K562 (cell line): ENCODE measurements at regions not wholly inside any gene's neighbourhood (a gene's known extent, or its start where the extent isn't known, plus 50 kb on each side); places are given as distances from the start of the nearest gene placed in this dataset.

Experiments used
- ATAC-seq: fragments of 200-7000 bp; cut with Tn5 transposase; 3 replicates; pipeline ENCODE4 v1.9.1; 2020; ENCODE audit warnings: moderate library complexity
- BruUV-seq: library from RNA; stranded (reverse); fragments of 400-500 nt; replicated peaks from 2 replicates; lab custom pipeline; 2021; lab: Mats Ljungman, UMichigan
- CTCF ChIA-PET: fragments of 300-600 bp; formaldehyde crosslinking; extraction: SDS; loops from one replicate; lab custom pipeline; 2021; ENCODE audit warnings: low intra/inter-chr PET ratio; lab: Yijun Ruan, JAX
- POLR2A ChIA-PET: fragments of 300-600, 350-650 bp; sonication (Branson Sonifier 250); formaldehyde crosslinking; extraction: SDS; loops from one replicate; lab custom pipeline; 2021; ENCODE audit warnings: antibody characterized with exemption, inconsistent platforms; lab: Yijun Ruan, JAX
- DNase-seq, 4 experiments: peaks; one replicate each; pipeline versions ENCODE4 v3.0.0 to v3.0.0-alpha.2; 2011 to 2018; ENCODE audit warnings: low spot score in 3 of 4, mixed read lengths in 3 of 4; ENCODE audit errors: extremely low read depth in 1 of 4
- FAIRE-seq: peaks from 2 replicates; lab custom pipeline; 2011; peaks lifted over from hg19 to GRCh38; lab: Jason Lieb, UNC
- H2AFZ ChIP-seq: 2 replicates; pipeline ENCODE4 v1.6.0; 2011; ENCODE audit warnings: low read depth, low read length, control low read depth, inconsistent platforms
- H3K27ac ChIP-seq: fragments of 200-600 bp; 3 replicates; pipeline ENCODE4 v1.8.0; 2011; ENCODE audit warnings: low read depth, mild to moderate bottlenecking, control low read depth, inconsistent platforms, low read length, moderate library complexity, mixed read lengths; ENCODE audit errors: extremely low read depth
- H3K27me3 ChIP-seq, 2 experiments: fragments of 300-600 bp in 1 of 2; 2 replicates in 1 of 2; 3 replicates in 1 of 2; pipeline versions ENCODE4 v1.6.0 to v1.8.0; 2011; ENCODE audit warnings: inconsistent platforms in 2 of 2, low read length in 2 of 2, mild to moderate bottlenecking in 1 of 2, mixed read lengths in 1 of 2, moderate library complexity in 1 of 2; ENCODE audit not compliant: control insufficient read depth in 2 of 2, insufficient read depth in 2 of 2
- H3K36me3 ChIP-seq: fragments of 300-600 bp; 3 replicates; pipeline ENCODE4 v1.8.0; 2011; ENCODE audit warnings: mild to moderate bottlenecking, low read length, inconsistent platforms; ENCODE audit not compliant: control insufficient read depth, insufficient read depth
- H3K4me1 ChIP-seq, 2 experiments: fragments of 200-600 bp in 1 of 2; replicated peaks in 1 of 2; 2 replicates in 1 of 2; 3 replicates in 1 of 2; pipeline versions ENCODE4 v1.5.1 to v1.8.0; 2011; ENCODE audit warnings: inconsistent platforms in 2 of 2, low read length in 2 of 2, mild to moderate bottlenecking in 1 of 2, mixed read lengths in 1 of 2, moderate library complexity in 1 of 2; ENCODE audit not compliant: control insufficient read depth in 2 of 2, insufficient read depth in 2 of 2
- H3K4me2 ChIP-seq: 2 replicates; pipeline ENCODE4 v1.6.1; 2011; ENCODE audit warnings: low read length, control low read depth, inconsistent platforms, mixed read lengths; ENCODE audit not compliant: insufficient read depth
- H3K4me3 ChIP-seq: fragments of 200-600 bp; sonication (generic), shearing (Covaris generic); 2 replicates; pipeline ENCODE4 v1.5.1; 2016; ENCODE audit warnings: control low read depth, inconsistent platforms
- H3K79me2 ChIP-seq: fragments of 200-600 bp; 3 replicates; pipeline ENCODE4 v1.8.0; 2011; ENCODE audit warnings: low read length, inconsistent platforms; ENCODE audit not compliant: control insufficient read depth, insufficient read depth
- H3K9ac ChIP-seq, 2 experiments: 2 replicates each; pipeline versions ENCODE4 v1.6.0 to v1.6.1; 2011; ENCODE audit warnings: low read depth in 2 of 2, low read length in 2 of 2, control low read depth in 1 of 2, inconsistent platforms in 1 of 2, mild to moderate bottlenecking in 1 of 2, mixed read lengths in 1 of 2; ENCODE audit not compliant: insufficient read depth in 1 of 2
- H3K9me1 ChIP-seq: one replicate; pipeline ENCODE4 v1.6.0; 2011; ENCODE audit warnings: inconsistent platforms, mild to moderate bottlenecking, low read length, moderate library complexity; ENCODE audit not compliant: control insufficient read depth, insufficient read depth
- H3K9me3 ChIP-seq: replicated peaks from 2 replicates; pipeline ENCODE4 v1.5.1; 2011; ENCODE audit warnings: low read depth, low read length, inconsistent platforms; ENCODE audit not compliant: control insufficient read depth, insufficient read depth
- H4K20me1 ChIP-seq: replicated peaks from 2 replicates; pipeline ENCODE4 v1.6.1; 2011; ENCODE audit warnings: low read length, inconsistent platforms, mixed read lengths; ENCODE audit not compliant: control insufficient read depth, insufficient read depth
- BCOR ChIP-seq: fragments of 450-650 bp; IDR thresholded peaks from 2 replicates; pipeline ENCODE4 v1.6.1; 2016
- DEAF1 ChIP-seq: fragments of 450-650 bp; formaldehyde crosslinking; IDR thresholded peaks from 2 replicates; pipeline ENCODE4 v1.4.0; 2020; ENCODE audit warnings: mild to moderate bottlenecking, moderate library complexity
- HEY1 ChIP-seq: fragments of 250-450 bp; sonication (Bioruptor Pico); IDR thresholded peaks from 2 replicates; pipeline ENCODE4 v1.5.0; 2020; ENCODE audit warnings: mild to moderate bottlenecking, moderate library complexity, borderline replicate concordance
- HINFP ChIP-seq: fragments of 450-650 bp; conservative IDR thresholded peaks from 2 replicates; pipeline ENCODE4 v1.6.1; 2016; ENCODE audit warnings: missing genetic modification characterization, low read depth, mild to moderate bottlenecking, control low read depth, missing compliant biosample characterization
- MED1 ChIP-seq: sonication (generic); formaldehyde crosslinking; IDR thresholded peaks from 2 replicates; pipeline ENCODE4 v1.8.1; 2023; ENCODE audit warnings: missing genetic modification reagents, borderline replicate concordance
- NCOA2 ChIP-seq, 2 experiments: fragments of 450-650 bp; IDR thresholded peaks; 2 replicates each; pipeline ENCODE4 v1.6.1; 2018; ENCODE audit warnings: mild to moderate bottlenecking in 2 of 2, moderate library complexity in 1 of 2; ENCODE audit not compliant: partially characterized antibody in 2 of 2
- POLR3G ChIP-seq: IDR thresholded peaks from 2 replicates; pipeline ENCODE4 v1.6.1; 2011; ENCODE audit not compliant: insufficient read length, insufficient replicate concordance; ENCODE audit errors: extremely low read depth
- RBM22 ChIP-seq: fragments of 200-400 bp; formaldehyde crosslinking; IDR thresholded peaks from 2 replicates; pipeline ENCODE4 v1.6.1; 2018; ENCODE audit warnings: low read length, low read depth; ENCODE audit not compliant: poor library complexity, severe bottlenecking
- SAP30 ChIP-seq: fragments of 200-600 bp; sonication (generic); IDR thresholded peaks from 2 replicates; pipeline ENCODE4 v1.6.1; 2012; ENCODE audit warnings: borderline replicate concordance, low read depth, mild to moderate bottlenecking, moderate library complexity, low read length, control low read depth, inconsistent platforms; ENCODE audit not compliant: insufficient read depth, poor library complexity, severe bottlenecking
- TBL1XR1 ChIP-seq, 2 experiments: IDR thresholded peaks; 2 replicates each; pipeline ENCODE4 v1.6.1; 2012; ENCODE audit warnings: improper control_type of control experiment in 2 of 2, low read length in 2 of 2, mild to moderate bottlenecking in 1 of 2
- TFAP4 ChIP-seq: sonication (generic); formaldehyde crosslinking; IDR thresholded peaks from 2 replicates; pipeline ENCODE4 v1.8.0; 2022; ENCODE audit warnings: missing genetic modification reagents, mild to moderate bottlenecking, moderate library complexity, borderline replicate concordance
- TFE3 ChIP-seq: fragments of 450-650 bp; formaldehyde crosslinking; IDR thresholded peaks from 2 replicates; pipeline ENCODE4 v1.4.0; 2020; ENCODE audit warnings: mild to moderate bottlenecking, mixed read lengths
- THAP7 ChIP-seq: fragments of 250-450 bp; sonication (Bioruptor Pico); IDR thresholded peaks from 2 replicates; pipeline ENCODE4 v1.5.0; 2021
- ZNF121 ChIP-seq: sonication (generic); formaldehyde crosslinking; conservative IDR thresholded peaks from 2 replicates; pipeline ENCODE4 v1.8.0; 2022; ENCODE audit warnings: missing genetic modification reagents
- ZNF175 ChIP-seq: fragments of 200-800 bp; sonication (Bioruptor generic); IDR thresholded peaks from 2 replicates; pipeline ENCODE4 v1.6.1; 2016; ENCODE audit warnings: low read depth, mild to moderate bottlenecking, missing genetic modification characterization, missing compliant biosample characterization
- WGBS: fragments of 100-300 bp; shearing (Covaris generic); methylation state at CpG from one replicate; pipeline ENCODE4 v1.1.6; 2016; ENCODE audit warnings: low coverage, mixed read lengths; ENCODE audit not compliant: insufficient coverage; ENCODE audit errors: missing lambda C conversion rate; 5-methylcytosine and 5-hydroxymethylcytosine counted together
- in situ Hi-C: fragments of 300-500 bp; cut with MboI; formaldehyde crosslinking; loops from 4 replicates; pipeline ENCODE4 v1.15.0; 2018; ENCODE audit warnings: inconsistent platforms, mixed read lengths
- intact Hi-C: fragments of 100-400 bp; cut with micrococcal nuclease; formaldehyde crosslinking; loops from 2 replicates; pipeline ENCODE4 v1.14.2; 2022

- DNase-seq (no peak), FAIRE-seq (no peak), ATAC-seq (no peak)
- Histone ChIP-seq H3K27me3 (no peaks in the 10 kb centered on the region), H3K36me3 (no peaks in the 10 kb centered on the region), H3K9ac (no peak overlapping the region), H3K27ac (no peak overlapping the region), H3K4me3 (no peak overlapping the region), H2AFZ (no peak overlapping the region; the same call in 1 of the 2 replicates), H3K4me2 (no peak overlapping the region), H3K79me2 (no peaks in the 10 kb centered on the region), H3K9me1 (no peaks in the 10 kb centered on the region), H3K4me1 (no peaks in the 10 kb centered on the region), H4K20me1 (no peaks in the 10 kb centered on the region), H3K9me3 (no peaks in the 10 kb centered on the region)
- ChIA-PET CTCF (no interaction called here), POLR2A (interaction anchor here (1.2 kb wide), 1 partner anchor 9 kb away, joined by 3 read pairs; no protein-coding TSS in a partner anchor)
- intact Hi-C loops (no loop called here), in situ Hi-C loops (no loop called here)
- BruUV-seq: no TSS peak
- WGBS: 68% methylated on average over 9 of the region's 9 CpGs
- no peak for TF ChIP-seq ZNF121
- TF ChIP-seq ZNF175: no peak
- TF ChIP-seq NCOA2 (IDR thresholded peaks at IDR 0.05; ENCODE audit: partially characterized antibody in 2 of 2): no peak
- TF ChIP-seq SAP30: no peak
- no peak for TF ChIP-seq MED1 (CRISPR knock-in tag)
- TF ChIP-seq POLR3G: no peak
- TF ChIP-seq THAP7 (CRISPR knock-in tag): no peak
- no peak for TF ChIP-seq BCOR
- no peak for TF ChIP-seq TBL1XR1 (IDR thresholded peaks at IDR 0.05; ENCODE audit: low read length in 2 of 2)
- TF ChIP-seq TFE3: no peak
- TF ChIP-seq TFAP4 (CRISPR knock-in tag): no peak
- no peak for TF ChIP-seq DEAF1 (CRISPR knock-in tag)
- TF ChIP-seq HINFP: no peak
- TF ChIP-seq HEY1 (CRISPR knock-in tag): no peak
- TF ChIP-seq RBM22: no peak
Observed at GRCh38 chr6:22056398-22056797, 240.4 kb downstream of the PRL start.
